ENCODE measurements at regions not wholly inside any gene's neighbourhood (a gene's known extent, or its start where the extent isn't known, plus 50 kb on each side); places are given as distances from the start of the nearest gene placed in this dataset.

- no peak for TF ChIP-seq SUZ12 (IDR thresholded peaks at IDR 0.05; ENCODE audit: low read length)
- TF ChIP-seq NRF1 (IDR thresholded peaks at IDR 0.05; ENCODE audit: low read depth, low read length) = no peak
- no peak for TF ChIP-seq POU5F1 (IDR thresholded peaks at IDR 0.05; ENCODE audit: low read depth, low read length)
Observed at GRCh38 chr6:92719773-92720172, 699.6 kb downstream of the EPHA7 start (continued).

Measured in H1 (cell line).